Uterus (tissue), 2 donors: ENCODE measurements at regions not wholly inside any gene's neighbourhood (a gene's known extent, or its start where the extent isn't known, plus 50 kb on each side); places are given as distances from the start of the nearest gene placed in this dataset.

Experiments
- CTCF ChIP-seq, 4 experiments: fragments of 200-600 bp in 2 of 4; fragments of 450-650 bp in 2 of 4; sonication (generic) in 2 of 4; IDR thresholded peaks; one replicate each; pipeline ENCODE4 v1.5.1; 2016 to 2019; ENCODE audit warnings: antibody characterized with exemption in 4 of 4, mild to moderate bottlenecking in 2 of 4, moderate library complexity in 1 of 4
- POLR2A ChIP-seq, 2 donors: fragments of 450-650 bp; IDR thresholded peaks; one replicate each; pipeline ENCODE4 v1.6.1; 2016; ENCODE audit warnings: antibody characterized with exemption in 2 of 2, mild to moderate bottlenecking in 1 of 2, moderate library complexity in 1 of 2

GRCh38 chr2:14533131-14533757 lies 99.3 kb upstream of the LRATD1 start:
- TF ChIP-seq CTCF (IDR thresholded peaks at IDR 0.05) (no peak), POLR2A (IDR thresholded peaks at IDR 0.05) (no peak)
